PC-3 (cell line): ENCODE measurements at regions not wholly inside any gene's neighbourhood (a gene's known extent, or its start where the extent isn't known, plus 50 kb on each side); places are given as distances from the start of the nearest gene placed in this dataset.
A peak's percentile ranks its signal among the peaks of the same experiment; 100 is the strongest.

Source experiments
- ATAC-seq: fragments of 200-7000 bp; cut with Tn5 transposase; 2 replicates; pipeline ENCODE4 v1.9.1; 2020; ENCODE audit warnings: mild to moderate bottlenecking, moderate library complexity
- BruUV-seq: library from RNA; stranded (reverse); fragments of 400-500 nt; replicated peaks from 2 replicates; lab custom pipeline; 2021; lab: Mats Ljungman, UMichigan
- CTCF ChIA-PET: fragments of 300-600 bp; sonication (Branson Sonifier 250); formaldehyde crosslinking; loops from one replicate; lab custom pipeline; 2022; ENCODE audit warnings: antibody characterized with exemption; lab: Charles Lee
- POLR2A ChIA-PET: fragments of 300-600 bp; sonication (Branson Sonifier 250); formaldehyde crosslinking; loops from one replicate; lab custom pipeline; 2022; ENCODE audit warnings: antibody characterized with exemption; ENCODE audit not compliant: unreplicated experiment; lab: Charles Lee
- DNase-seq: peaks from one replicate; pipeline ENCODE4 v3.0.0-alpha.2; 2015
- H2AFZ ChIP-seq: fragments of 300-600 bp; sonication (generic); 2 replicates; pipeline ENCODE4 v1.6.0; 2016; ENCODE audit warnings: antibody characterized with exemption, low read length
- H3F3A ChIP-seq: fragments of 300-600 bp; sonication (generic); one replicate; pipeline ENCODE4 v1.6.0; 2017; ENCODE audit warnings: antibody characterized with exemption, low read length, control low read depth, mild to moderate bottlenecking; ENCODE audit not compliant: unreplicated experiment
- H3K27ac ChIP-seq: fragments of 300-600 bp; sonication (generic); 2 replicates; pipeline ENCODE4 v1.5.1; 2016; ENCODE audit warnings: mild to moderate bottlenecking, low read length
- H3K27me3 ChIP-seq: fragments of 300-600 bp; sonication (generic); 2 replicates; pipeline ENCODE4 v1.6.1; 2016; ENCODE audit warnings: low read length, mixed read lengths
- H3K36me3 ChIP-seq: fragments of 300-600 bp; sonication (generic); 2 replicates; pipeline ENCODE4 v1.6.1; 2016; ENCODE audit warnings: low read depth, mixed run types, low read length, mixed read lengths
- H3K4me1 ChIP-seq: fragments of 300-600 bp; sonication (generic); 2 replicates; pipeline ENCODE4 v1.5.1; 2016; ENCODE audit warnings: low read length; ENCODE audit not compliant: insufficient read depth
- H3K4me2 ChIP-seq: fragments of 300-600 bp; sonication (generic); 2 replicates; pipeline ENCODE4 v1.6.0; 2016; ENCODE audit warnings: low read length
- H3K4me3 ChIP-seq: fragments of 300-600 bp; sonication (generic); 2 replicates; pipeline ENCODE4 v1.5.1; 2016; ENCODE audit warnings: mild to moderate bottlenecking, low read length, mixed read lengths
- H3K79me2 ChIP-seq: fragments of 300-600 bp; sonication (generic); 2 replicates; pipeline ENCODE4 v1.6.1; 2017; ENCODE audit warnings: low read length, mixed read lengths
- H3K9ac ChIP-seq: fragments of 300-600 bp; sonication (generic); 2 replicates; pipeline ENCODE4 v1.6.0; 2016; ENCODE audit warnings: mild to moderate bottlenecking, low read length
- H3K9me2 ChIP-seq: fragments of 300-600 bp; sonication (generic); replicated peaks from 2 replicates; pipeline ENCODE4 v1.6.1; 2016; ENCODE audit warnings: mixed run types, low read length, mixed read lengths
- H3K9me3 ChIP-seq: fragments of 300-600 bp; sonication (generic); 2 replicates; pipeline ENCODE4 v1.6.1; 2016; ENCODE audit warnings: low read length, mixed read lengths
- H4K20me1 ChIP-seq: fragments of 300-600 bp; sonication (generic); 2 replicates; pipeline ENCODE4 v1.6.1; 2016; ENCODE audit warnings: low read length, mixed read lengths
- EZH2 ChIP-seq: fragments of 300-600 bp; sonication (generic); IDR thresholded peaks from one replicate; pipeline ENCODE4 v1.6.1; 2017; ENCODE audit warnings: antibody characterized with exemption, mild to moderate bottlenecking, low read length; ENCODE audit not compliant: unreplicated experiment
- EZH2phosphoT487 ChIP-seq: fragments of 300-600 bp; sonication (generic); IDR thresholded peaks from 2 replicates; pipeline ENCODE4 v1.6.1; 2018; ENCODE audit warnings: mild to moderate bottlenecking, antibody characterized with exemption, low read length, borderline replicate concordance
- intact Hi-C: fragments of 100-400 bp; cut with micrococcal nuclease; formaldehyde crosslinking; loops from 2 replicates; pipeline ENCODE4 v1.9.0; 2023
- TF ChIP-seq, protein P1 (sequence below): fragments of 300-600 bp; sonication (generic); conservative IDR thresholded peaks from 2 replicates; pipeline ENCODE4 v1.5.1; 2017; ENCODE audit warnings: antibody characterized with exemption, low read depth, mild to moderate bottlenecking, low read length

DNA sequence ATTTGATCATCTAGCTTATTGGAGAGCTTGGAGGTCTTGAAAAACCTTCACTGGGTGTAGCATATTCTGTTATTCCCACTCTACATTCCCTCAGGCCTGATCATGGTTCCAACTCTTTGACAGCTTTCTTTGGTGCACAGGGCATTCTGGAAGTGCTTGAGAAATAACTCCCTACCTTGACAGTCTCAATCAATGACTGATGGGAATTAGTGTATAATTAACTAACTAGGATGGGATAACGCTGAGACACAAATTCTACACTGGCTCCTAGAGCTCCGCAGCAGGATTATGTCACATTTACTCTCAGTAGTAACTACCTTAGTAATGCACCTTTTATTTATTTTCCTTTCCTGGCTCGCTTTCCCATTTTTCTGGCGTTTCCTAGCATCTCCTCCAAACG, 236.4 kb downstream of the MAP2K6 start:
- Histone ChIP-seq H3F3A (no peaks in the 10 kb centered on the region), H3K9me3 (no peaks in the 10 kb centered on the region), H3K4me2 (no peak overlapping the region), H3K79me2 (no peaks in the 10 kb centered on the region), H2AFZ (no peak overlapping the region), H4K20me1 (no peaks in the 10 kb centered on the region), H3K9me2 (no peaks in the 10 kb centered on the region), H3K36me3 (no peaks in the 10 kb centered on the region), H3K9ac (no peak overlapping the region), H3K4me3 (no peak overlapping the region), H3K27ac (no peak overlapping the region), H3K4me1 (peaks cover 16% of the 10 kb centered on the region), H3K27me3 (no peaks in the 10 kb centered on the region)
- ChIA-PET POLR2A (no interaction called here), CTCF (no interaction called here)
- ATAC-seq (no peak), DNase-seq (no peak)
- TF ChIP-seq EZH2phosphoT487, result no peak
- TF ChIP-seq EZH2, result no peak
- TF ChIP-seq, protein P1, sequence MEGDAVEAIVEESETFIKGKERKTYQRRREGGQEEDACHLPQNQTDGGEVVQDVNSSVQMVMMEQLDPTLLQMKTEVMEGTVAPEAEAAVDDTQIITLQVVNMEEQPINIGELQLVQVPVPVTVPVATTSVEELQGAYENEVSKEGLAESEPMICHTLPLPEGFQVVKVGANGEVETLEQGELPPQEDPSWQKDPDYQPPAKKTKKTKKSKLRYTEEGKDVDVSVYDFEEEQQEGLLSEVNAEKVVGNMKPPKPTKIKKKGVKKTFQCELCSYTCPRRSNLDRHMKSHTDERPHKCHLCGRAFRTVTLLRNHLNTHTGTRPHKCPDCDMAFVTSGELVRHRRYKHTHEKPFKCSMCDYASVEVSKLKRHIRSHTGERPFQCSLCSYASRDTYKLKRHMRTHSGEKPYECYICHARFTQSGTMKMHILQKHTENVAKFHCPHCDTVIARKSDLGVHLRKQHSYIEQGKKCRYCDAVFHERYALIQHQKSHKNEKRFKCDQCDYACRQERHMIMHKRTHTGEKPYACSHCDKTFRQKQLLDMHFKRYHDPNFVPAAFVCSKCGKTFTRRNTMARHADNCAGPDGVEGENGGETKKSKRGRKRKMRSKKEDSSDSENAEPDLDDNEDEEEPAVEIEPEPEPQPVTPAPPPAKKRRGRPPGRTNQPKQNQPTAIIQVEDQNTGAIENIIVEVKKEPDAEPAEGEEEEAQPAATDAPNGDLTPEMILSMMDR, result no peak
- no TSS peak for BruUV-seq
- intact Hi-C loops, result loop anchor here (10.0 kb wide), 2 partner anchors 64 to 164 kb away; no protein-coding TSS in a partner anchor

DNA sequence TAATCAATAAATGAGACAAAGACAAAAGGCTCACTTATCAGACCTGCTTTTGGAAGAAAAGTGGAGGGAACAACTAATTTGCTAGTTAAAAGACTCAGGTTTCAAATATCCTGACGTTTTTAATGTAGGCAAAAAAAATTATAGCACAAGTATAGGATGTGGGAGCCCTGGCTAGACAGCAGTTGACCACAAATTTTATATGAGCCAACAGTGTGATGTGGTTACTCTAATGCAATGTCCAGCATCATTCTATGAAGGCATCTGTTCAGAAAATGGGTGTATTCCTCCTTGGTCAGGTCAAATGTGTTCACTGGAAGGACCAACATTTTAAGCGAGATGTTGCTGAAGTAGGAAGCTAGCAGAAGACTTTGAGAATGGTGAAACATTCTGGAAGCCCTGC, 237.4 kb downstream of the MAP2K6 start:
- H3K9me3 ChIP-seq, result no peaks in the 10 kb centered on the region
- no peak overlapping the region for H3K4me3 ChIP-seq
- H4K20me1 ChIP-seq, result no peaks in the 10 kb centered on the region
- no peaks in the 10 kb centered on the region for H3F3A ChIP-seq
- no peaks in the 10 kb centered on the region for H3K79me2 ChIP-seq
- ChIA-PET CTCF (no interaction called here), POLR2A (no interaction called here)
- peaks cover 18% of the 10 kb centered on the region for H3K4me1 ChIP-seq
- no peak overlapping the region for H3K4me2 ChIP-seq
- H3K9ac ChIP-seq, result no peak overlapping the region
- ATAC-seq (no peak), DNase-seq (no peak)
- BruUV-seq, result no TSS peak
- H2AFZ ChIP-seq, result no peak overlapping the region
- intact Hi-C loops, result loop anchor here (10.0 kb wide), 2 partner anchors 63 to 163 kb away; no protein-coding TSS in a partner anchor
- H3K27ac ChIP-seq, result no peak overlapping the region
- TF ChIP-seq, protein P1, result no peak
- no peak for TF ChIP-seq EZH2phosphoT487
- TF ChIP-seq EZH2, result no peak
- no peaks in the 10 kb centered on the region for H3K27me3 ChIP-seq
- no peaks in the 10 kb centered on the region for H3K9me2 ChIP-seq
- no peaks in the 10 kb centered on the region for H3K36me3 ChIP-seq

DNA sequence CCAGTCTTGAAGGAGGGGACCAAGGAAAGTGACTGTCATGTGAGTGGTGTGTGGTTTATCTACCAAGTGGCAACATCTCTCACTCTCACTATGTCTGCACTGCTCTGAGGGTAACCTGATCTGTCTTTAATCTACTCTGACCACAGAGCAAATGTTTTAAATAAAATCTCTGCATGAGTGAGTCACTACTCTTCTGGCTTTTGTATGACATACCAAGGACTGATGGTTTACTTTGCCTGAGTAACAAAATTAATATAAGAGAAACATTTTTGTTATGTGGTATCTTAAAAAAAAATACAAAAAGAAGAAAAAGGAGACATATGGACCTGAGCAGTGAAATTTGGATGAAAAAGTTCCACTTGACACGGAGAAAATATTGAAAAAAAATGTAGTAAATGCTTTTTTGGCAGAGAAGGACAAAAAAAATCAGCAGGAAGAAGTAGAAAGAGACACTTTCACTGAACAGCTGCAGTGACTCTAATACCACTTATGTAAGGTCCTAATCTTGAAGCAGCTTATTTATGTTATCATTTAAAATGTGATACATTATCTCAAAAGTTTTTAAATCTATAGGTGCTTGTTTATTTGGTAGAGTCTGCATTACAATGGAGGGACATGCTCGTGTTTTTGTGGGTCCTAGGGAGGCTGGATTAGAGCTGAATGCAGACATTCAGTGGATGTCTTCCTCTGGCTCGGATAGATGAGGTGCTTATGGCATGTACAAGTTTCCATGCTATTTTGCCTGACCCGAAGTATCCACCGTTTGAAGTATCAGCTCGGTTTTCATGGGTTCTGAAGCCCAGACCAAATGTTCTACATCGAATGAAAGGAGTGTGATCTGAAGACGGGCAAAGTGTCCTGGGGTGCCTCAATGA, 240.7 kb downstream of the MAP2K6 start:
- peak overlapping the region; percentile 35 for H3K4me2 ChIP-seq
- no peak overlapping the region for H3K9ac ChIP-seq
- no peaks in the 10 kb centered on the region for H3K9me3 ChIP-seq
- no peaks in the 10 kb centered on the region for H3K27me3 ChIP-seq
- no peaks in the 10 kb centered on the region for H3K36me3 ChIP-seq
- ATAC-seq, result peak; percentile 100
- ChIA-PET CTCF (no interaction called here), POLR2A (no interaction called here)
- peak overlapping the region; percentile 11; the same call in 1 of the 2 replicates for H3K27ac ChIP-seq
- no peak overlapping the region for H2AFZ ChIP-seq
- no TSS peak for BruUV-seq
- no peaks in the 10 kb centered on the region for H4K20me1 ChIP-seq
- peak; percentile 94 for DNase-seq
- no peaks in the 10 kb centered on the region for H3K9me2 ChIP-seq
- no peak for TF ChIP-seq EZH2phosphoT487
- no peak for TF ChIP-seq EZH2
- TF ChIP-seq, protein P1, result no peak
- no peaks in the 10 kb centered on the region for H3F3A ChIP-seq
- H3K4me1 ChIP-seq, result peaks cover 18% of the 10 kb centered on the region
- intact Hi-C loops, result loop anchor here (1.0 to 10.0 kb wide), 6 partner anchors 44 to 160 kb away; no protein-coding TSS in a partner anchor
- H3K79me2 ChIP-seq, result no peaks in the 10 kb centered on the region
- H3K4me3 ChIP-seq, result no peak overlapping the region
